Esophagus squamous epithelium (tissue), 4 donors: ENCODE measurements at regions not wholly inside any gene's neighbourhood (a gene's known extent, or its start where the extent isn't known, plus 50 kb on each side); places are given as distances from the start of the nearest gene placed in this dataset.

Source experiments
- POLR2A ChIP-seq, 4 donors: fragments of 450-650 bp; IDR thresholded peaks; one replicate each; pipeline ENCODE4 v1.6.1; 2017; ENCODE audit warnings: antibody characterized with exemption in 4 of 4, mild to moderate bottlenecking in 4 of 4, moderate library complexity in 3 of 4
- TF ChIP-seq, protein P1 (sequence below), 6 experiments: fragments of 450-650 bp in 4 of 6; fragments of 200-600 bp in 2 of 6; sonication (generic) in 2 of 6; IDR thresholded peaks; one replicate each; pipeline ENCODE4 v1.5.1; 2016 to 2019; ENCODE audit warnings: antibody characterized with exemption in 6 of 6, mild to moderate bottlenecking in 4 of 6, moderate library complexity in 4 of 6

DNA sequence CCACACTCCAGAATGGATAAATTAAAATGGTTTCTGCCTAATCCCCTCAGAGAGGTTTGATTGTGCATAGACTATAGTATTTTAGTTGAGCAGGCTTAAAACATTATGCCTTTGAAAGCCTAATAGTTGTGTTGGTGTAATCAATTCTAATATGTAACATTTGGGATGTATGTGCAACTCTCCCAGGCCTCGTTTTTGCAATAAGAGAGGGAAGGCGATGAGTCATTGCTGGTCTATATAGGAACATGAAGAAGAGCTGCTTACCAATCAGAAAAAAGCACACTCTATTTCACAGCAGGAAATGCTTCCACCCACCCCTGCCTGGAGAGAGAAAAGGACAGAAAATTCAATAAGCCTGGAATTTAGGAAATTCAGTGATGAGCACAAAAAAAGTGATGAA lies 1424.0 kb upstream of the PIK3C3 start:
- TF ChIP-seq, protein P1, sequence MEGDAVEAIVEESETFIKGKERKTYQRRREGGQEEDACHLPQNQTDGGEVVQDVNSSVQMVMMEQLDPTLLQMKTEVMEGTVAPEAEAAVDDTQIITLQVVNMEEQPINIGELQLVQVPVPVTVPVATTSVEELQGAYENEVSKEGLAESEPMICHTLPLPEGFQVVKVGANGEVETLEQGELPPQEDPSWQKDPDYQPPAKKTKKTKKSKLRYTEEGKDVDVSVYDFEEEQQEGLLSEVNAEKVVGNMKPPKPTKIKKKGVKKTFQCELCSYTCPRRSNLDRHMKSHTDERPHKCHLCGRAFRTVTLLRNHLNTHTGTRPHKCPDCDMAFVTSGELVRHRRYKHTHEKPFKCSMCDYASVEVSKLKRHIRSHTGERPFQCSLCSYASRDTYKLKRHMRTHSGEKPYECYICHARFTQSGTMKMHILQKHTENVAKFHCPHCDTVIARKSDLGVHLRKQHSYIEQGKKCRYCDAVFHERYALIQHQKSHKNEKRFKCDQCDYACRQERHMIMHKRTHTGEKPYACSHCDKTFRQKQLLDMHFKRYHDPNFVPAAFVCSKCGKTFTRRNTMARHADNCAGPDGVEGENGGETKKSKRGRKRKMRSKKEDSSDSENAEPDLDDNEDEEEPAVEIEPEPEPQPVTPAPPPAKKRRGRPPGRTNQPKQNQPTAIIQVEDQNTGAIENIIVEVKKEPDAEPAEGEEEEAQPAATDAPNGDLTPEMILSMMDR (IDR thresholded peaks at IDR 0.05) = no peak
- TF ChIP-seq POLR2A (IDR thresholded peaks at IDR 0.05) = no peak
